Hepatocyte (in vitro differentiated cells): ENCODE measurements at regions not wholly inside any gene's neighbourhood (a gene's known extent, or its start where the extent isn't known, plus 50 kb on each side); places are given as distances from the start of the nearest gene placed in this dataset.

Experiments
- DNase-seq: peaks from one replicate; pipeline ENCODE4 v3.0.0-alpha.2; 2016; ENCODE audit warnings: low spot score
- H2AFZ ChIP-seq: fragments of 200-600 bp; sonication (generic); 2 replicates; pipeline ENCODE4 v1.6.0; 2016; ENCODE audit warnings: antibody characterized with exemption, mild to moderate bottlenecking
- H3K27ac ChIP-seq: fragments of 200-600 bp; sonication (generic); 2 replicates; pipeline ENCODE4 v1.5.1; 2016; ENCODE audit warnings: mild to moderate bottlenecking
- H3K27me3 ChIP-seq: fragments of 200-600 bp; sonication (generic); 2 replicates; pipeline ENCODE4 v1.6.1; 2016
- H3K36me3 ChIP-seq: fragments of 200-600 bp; sonication (generic); replicated peaks from 2 replicates; pipeline ENCODE4 v1.5.1; 2016; ENCODE audit warnings: low read depth; ENCODE audit not compliant: insufficient read depth
- H3K4me1 ChIP-seq: fragments of 200-600 bp; sonication (generic); 2 replicates; pipeline ENCODE4 v1.5.1; 2016; ENCODE audit warnings: mild to moderate bottlenecking, moderate library complexity; ENCODE audit not compliant: insufficient read depth
- H3K4me2 ChIP-seq: fragments of 200-600 bp; sonication (generic); 2 replicates; pipeline ENCODE4 v1.6.0; 2016
- H3K4me3 ChIP-seq: fragments of 200-600 bp; sonication (generic); 2 replicates; pipeline ENCODE4 v1.5.1; 2016; ENCODE audit warnings: mild to moderate bottlenecking
- H3K79me2 ChIP-seq: fragments of 200-600 bp; sonication (generic); 2 replicates; pipeline ENCODE4 v1.6.0; 2017; ENCODE audit warnings: mild to moderate bottlenecking
- H3K9me2 ChIP-seq: fragments of 200-600 bp; sonication (generic); replicated peaks from 2 replicates; pipeline ENCODE4 v1.6.0; 2017; ENCODE audit warnings: mild to moderate bottlenecking; ENCODE audit not compliant: insufficient read depth
- H3K9me3 ChIP-seq: fragments of 200-600 bp; sonication (generic); 2 replicates; pipeline ENCODE4 v1.5.1; 2016; ENCODE audit warnings: low read depth, mild to moderate bottlenecking
- H4K20me1 ChIP-seq: fragments of 200-600 bp; sonication (generic); 2 replicates; pipeline ENCODE4 v1.6.0; 2016; ENCODE audit warnings: mild to moderate bottlenecking; ENCODE audit not compliant: insufficient read depth, poor library complexity, severe bottlenecking
- EZH2 ChIP-seq: fragments of 200-600 bp; sonication (generic); IDR thresholded peaks from 2 replicates; pipeline ENCODE4 v1.6.1; 2016; ENCODE audit warnings: antibody characterized with exemption, mild to moderate bottlenecking, borderline replicate concordance
- EZH2phosphoT487 ChIP-seq: fragments of 200-600 bp; sonication (generic); IDR thresholded peaks from one replicate; pipeline ENCODE4 v1.6.1; 2018; ENCODE audit warnings: antibody characterized with exemption, mild to moderate bottlenecking, low read depth, moderate library complexity; ENCODE audit not compliant: unreplicated experiment, severe bottlenecking
- whole genome bisulfite sequencing: methylation state at CpG from one replicate; pipeline ENCODE4 v1.1.6; 2016; ENCODE audit warnings: low lambda C conversion rate; ENCODE audit errors: missing lambda C conversion rate; 5-methylcytosine and 5-hydroxymethylcytosine counted together
- TF ChIP-seq, protein P1 (sequence below): fragments of 200-600 bp; sonication (generic); IDR thresholded peaks from 2 replicates; pipeline ENCODE4 v1.5.1; 2016; ENCODE audit warnings: antibody characterized with exemption, mild to moderate bottlenecking; ENCODE audit not compliant: poor library complexity

GRCh38 chr5:124796495-124796894 lies 50.1 kb upstream of the ZNF608 start:
- H3K9me2 ChIP-seq, result no peaks in the 10 kb centered on the region
- TF ChIP-seq EZH2, result no peak
- TF ChIP-seq, protein P1, sequence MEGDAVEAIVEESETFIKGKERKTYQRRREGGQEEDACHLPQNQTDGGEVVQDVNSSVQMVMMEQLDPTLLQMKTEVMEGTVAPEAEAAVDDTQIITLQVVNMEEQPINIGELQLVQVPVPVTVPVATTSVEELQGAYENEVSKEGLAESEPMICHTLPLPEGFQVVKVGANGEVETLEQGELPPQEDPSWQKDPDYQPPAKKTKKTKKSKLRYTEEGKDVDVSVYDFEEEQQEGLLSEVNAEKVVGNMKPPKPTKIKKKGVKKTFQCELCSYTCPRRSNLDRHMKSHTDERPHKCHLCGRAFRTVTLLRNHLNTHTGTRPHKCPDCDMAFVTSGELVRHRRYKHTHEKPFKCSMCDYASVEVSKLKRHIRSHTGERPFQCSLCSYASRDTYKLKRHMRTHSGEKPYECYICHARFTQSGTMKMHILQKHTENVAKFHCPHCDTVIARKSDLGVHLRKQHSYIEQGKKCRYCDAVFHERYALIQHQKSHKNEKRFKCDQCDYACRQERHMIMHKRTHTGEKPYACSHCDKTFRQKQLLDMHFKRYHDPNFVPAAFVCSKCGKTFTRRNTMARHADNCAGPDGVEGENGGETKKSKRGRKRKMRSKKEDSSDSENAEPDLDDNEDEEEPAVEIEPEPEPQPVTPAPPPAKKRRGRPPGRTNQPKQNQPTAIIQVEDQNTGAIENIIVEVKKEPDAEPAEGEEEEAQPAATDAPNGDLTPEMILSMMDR, result no peak
- TF ChIP-seq EZH2phosphoT487, result no peak
- H3K4me1 ChIP-seq, result peaks cover 6% of the 10 kb centered on the region
- H3K4me3 ChIP-seq, result no peak overlapping the region
- no peaks in the 10 kb centered on the region for H3K79me2 ChIP-seq
- no peaks in the 10 kb centered on the region for H4K20me1 ChIP-seq
- no peaks in the 10 kb centered on the region for H3K36me3 ChIP-seq
- H3K27me3 ChIP-seq, result no peaks in the 10 kb centered on the region
- no peaks in the 10 kb centered on the region for H3K9me3 ChIP-seq
- no peak overlapping the region for H3K27ac ChIP-seq
- H2AFZ ChIP-seq, result no peak overlapping the region
- no peak for DNase-seq
- H3K4me2 ChIP-seq, result no peak overlapping the region

DNA sequence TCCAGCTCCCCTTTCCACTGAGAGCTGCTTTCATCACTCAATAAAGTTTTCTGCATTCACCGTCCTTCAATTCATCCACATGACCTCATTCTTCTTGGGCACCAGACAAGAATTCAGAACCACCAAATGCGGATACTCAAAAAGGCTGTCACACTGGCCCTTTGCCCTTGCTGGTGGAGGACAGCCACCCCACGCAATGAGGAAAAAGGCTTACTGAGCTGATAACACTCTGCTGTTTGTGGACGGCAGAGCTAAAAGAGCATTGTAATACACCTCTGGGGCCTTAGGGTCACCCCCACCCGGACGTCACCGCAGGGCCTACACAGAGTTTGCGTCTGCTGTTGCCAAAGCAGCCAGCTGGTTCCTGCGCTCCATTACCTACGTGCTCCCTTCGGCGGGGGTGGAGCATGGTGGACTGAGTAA lies 51.2 kb upstream of the ZNF608 start:
- H3K4me3 ChIP-seq, result no peak overlapping the region
- no peaks in the 10 kb centered on the region for H3K4me1 ChIP-seq
- H3K36me3 ChIP-seq, result no peaks in the 10 kb centered on the region
- no peak overlapping the region for H2AFZ ChIP-seq
- no peaks in the 10 kb centered on the region for H3K9me2 ChIP-seq
- H3K27me3 ChIP-seq, result no peaks in the 10 kb centered on the region
- H4K20me1 ChIP-seq, result no peaks in the 10 kb centered on the region
- no peak overlapping the region for H3K27ac ChIP-seq
- no peaks in the 10 kb centered on the region for H3K79me2 ChIP-seq
- H3K4me2 ChIP-seq, result no peak overlapping the region
- H3K9me3 ChIP-seq, result no peaks in the 10 kb centered on the region
- 84% methylated on average over 12 of the region's 12 CpGs for WGBS
- no peak for DNase-seq
- no peak for TF ChIP-seq EZH2
- TF ChIP-seq EZH2phosphoT487, result no peak
- TF ChIP-seq, protein P1, result no peak

GRCh38 chr5:124798890-124799289 lies 52.5 kb upstream of the ZNF608 start:
- no peak overlapping the region for H3K4me3 ChIP-seq
- no peaks in the 10 kb centered on the region for H4K20me1 ChIP-seq
- H3K36me3 ChIP-seq, result no peaks in the 10 kb centered on the region
- no peak for TF ChIP-seq EZH2phosphoT487
- TF ChIP-seq EZH2, result no peak
- TF ChIP-seq, protein P1, result no peak
- no peaks in the 10 kb centered on the region for H3K79me2 ChIP-seq
- no peak for DNase-seq
- no peak overlapping the region for H2AFZ ChIP-seq
- H3K9me2 ChIP-seq, result no peaks in the 10 kb centered on the region
- no peaks in the 10 kb centered on the region for H3K9me3 ChIP-seq
- no peaks in the 10 kb centered on the region for H3K27me3 ChIP-seq
- no peak overlapping the region for H3K27ac ChIP-seq
- H3K4me1 ChIP-seq, result no peaks in the 10 kb centered on the region
- H3K4me2 ChIP-seq, result no peak overlapping the region
- WGBS, result 97% methylated on average over 3 of the region's 3 CpGs

DNA sequence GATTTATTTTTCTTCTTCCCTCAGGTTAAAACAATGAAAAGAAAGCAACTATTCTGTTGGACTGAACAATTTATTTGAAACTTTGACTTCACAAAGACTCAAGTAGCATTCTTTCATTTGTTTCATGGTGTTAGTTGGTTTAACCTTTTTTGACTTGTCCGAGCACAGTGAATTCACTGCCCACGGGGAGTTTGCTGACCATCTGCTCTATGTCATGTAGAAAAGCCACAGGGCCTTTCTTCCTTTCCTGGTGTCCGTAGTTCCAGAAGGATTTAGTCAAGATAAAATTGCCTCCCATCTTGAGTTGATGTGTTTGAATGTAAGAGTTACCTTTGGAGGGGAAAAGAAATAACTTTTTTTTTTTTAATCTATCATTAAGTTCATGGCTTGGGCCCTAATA lies 55.1 kb upstream of the ZNF608 start:
- no peak for DNase-seq
- no peak overlapping the region for H2AFZ ChIP-seq
- no peaks in the 10 kb centered on the region for H3K79me2 ChIP-seq
- peaks cover 6% of the 10 kb centered on the region for H3K4me1 ChIP-seq
- no peak overlapping the region for H3K4me3 ChIP-seq
- no peaks in the 10 kb centered on the region for H3K27me3 ChIP-seq
- H3K36me3 ChIP-seq, result no peaks in the 10 kb centered on the region
- no peaks in the 10 kb centered on the region for H4K20me1 ChIP-seq
- whole genome bisulfite sequencing, result 57% methylated on average over 3 of the region's 3 CpGs
- no peak overlapping the region for H3K27ac ChIP-seq
- TF ChIP-seq, protein P1, result no peak
- TF ChIP-seq EZH2phosphoT487, result no peak
- TF ChIP-seq EZH2, result no peak
- no peaks in the 10 kb centered on the region for H3K9me3 ChIP-seq
- H3K4me2 ChIP-seq, result no peak overlapping the region
- H3K9me2 ChIP-seq, result no peaks in the 10 kb centered on the region
